ENCODE measurements at regions not wholly inside any gene's neighbourhood (a gene's known extent, or its start where the extent isn't known, plus 50 kb on each side); places are given as distances from the start of the nearest gene placed in this dataset.

GRCh38 chr2:51888120-51888519 lies 856.2 kb upstream of the NRXN1 start:
- DNase-seq, result no peak
- no CpG with 5 or more reads among the region's 1 CpG for WGBS (ENCODE audit: insufficient coverage)
- Histone ChIP-seq H3K4me1 (ENCODE audit: control extremely low read depth in 1 of 4, control insufficient read depth in 4 of 4, insufficient read depth in 4 of 4, low read length in 3 of 4) (no peaks in the 10 kb centered on the region), H3K27me3 (replicated peaks in 2 of 5; ENCODE audit: control insufficient read depth in 4 of 5, insufficient read depth in 5 of 5, low read length in 4 of 5) (no peaks in the 10 kb centered on the region), H3K36me3 (ENCODE audit: control insufficient read depth in 4 of 4, insufficient read depth in 4 of 4, low read length in 3 of 4) (no peaks in the 10 kb centered on the region), H3K4me3 (ENCODE audit: control insufficient read depth in 1 of 7, extremely low read depth in 1 of 7, insufficient read depth in 4 of 7, low read depth in 2 of 7, low read length in 6 of 7) (no peak overlapping the region), H3K27ac (ENCODE audit: insufficient read depth in 1 of 2, low read depth in 1 of 2, low read length in 2 of 2, poor library complexity in 1 of 2, severe bottlenecking in 2 of 2) (no peak overlapping the region), H3K9me3 (ENCODE audit: control extremely low read depth in 1 of 5, control insufficient read depth in 4 of 5, insufficient read depth in 2 of 5, low read depth in 1 of 5, low read length in 4 of 5) (peaks cover 0 to 3% (median 0%) of the 10 kb centered on the region in 5 experiments)
- ChIA-PET CTCF (no interaction called here), POLR2A (no interaction called here)

GRCh38 chr2:51881673-51882072 lies 849.7 kb upstream of the NRXN1 start:
- H3K4me3 ChIP-seq (ENCODE audit: control insufficient read depth in 1 of 7, extremely low read depth in 1 of 7, insufficient read depth in 4 of 7, low read depth in 2 of 7, low read length in 6 of 7), result no peak overlapping the region
- no peak for DNase-seq
- 89% methylated on average over 3 of the region's 3 CpGs for WGBS (ENCODE audit: insufficient coverage)
- no peaks in the 10 kb centered on the region for H3K4me1 ChIP-seq (ENCODE audit: control extremely low read depth in 1 of 4, control insufficient read depth in 4 of 4, insufficient read depth in 4 of 4, low read length in 3 of 4)
- H3K36me3 ChIP-seq (ENCODE audit: control insufficient read depth in 4 of 4, insufficient read depth in 4 of 4, low read length in 3 of 4), result no peaks in the 10 kb centered on the region
- peaks cover 0 to 4% (median 0%) of the 10 kb centered on the region in 5 experiments for H3K9me3 ChIP-seq (ENCODE audit: control extremely low read depth in 1 of 5, control insufficient read depth in 4 of 5, insufficient read depth in 2 of 5, low read depth in 1 of 5, low read length in 4 of 5)
- ChIA-PET POLR2A (no interaction called here), CTCF (no interaction called here)
- no peaks in the 10 kb centered on the region for H3K27me3 ChIP-seq (replicated peaks in 2 of 5; ENCODE audit: control insufficient read depth in 4 of 5, insufficient read depth in 5 of 5, low read length in 4 of 5)
- H3K27ac ChIP-seq (ENCODE audit: insufficient read depth in 1 of 2, low read depth in 1 of 2, low read length in 2 of 2, poor library complexity in 1 of 2, severe bottlenecking in 2 of 2), result no peak overlapping the region

GRCh38 chr2:51880153-51880552 lies 848.2 kb upstream of the NRXN1 start:
- CTCF ChIA-PET, result no interaction called here
- POLR2A ChIA-PET, result no interaction called here

GRCh38 chr2:51866361-51866760 lies 834.4 kb upstream of the NRXN1 start:
- Histone ChIP-seq H3K27ac (ENCODE audit: insufficient read depth in 1 of 2, low read depth in 1 of 2, low read length in 2 of 2, poor library complexity in 1 of 2, severe bottlenecking in 2 of 2) (no peak overlapping the region), H3K27me3 (replicated peaks in 2 of 5; ENCODE audit: control insufficient read depth in 4 of 5, insufficient read depth in 5 of 5, low read length in 4 of 5) (no peaks in the 10 kb centered on the region), H3K4me3 (ENCODE audit: control insufficient read depth in 1 of 7, extremely low read depth in 1 of 7, insufficient read depth in 4 of 7, low read depth in 2 of 7, low read length in 6 of 7) (no peak overlapping the region), H3K4me1 (ENCODE audit: control extremely low read depth in 1 of 4, control insufficient read depth in 4 of 4, insufficient read depth in 4 of 4, low read length in 3 of 4) (no peaks in the 10 kb centered on the region), H3K36me3 (ENCODE audit: control insufficient read depth in 4 of 4, insufficient read depth in 4 of 4, low read length in 3 of 4) (no peaks in the 10 kb centered on the region), H3K9me3 (ENCODE audit: control extremely low read depth in 1 of 5, control insufficient read depth in 4 of 5, insufficient read depth in 2 of 5, low read depth in 1 of 5, low read length in 4 of 5) (no peaks in the 10 kb centered on the region)
- ChIA-PET POLR2A (no interaction called here), CTCF (no interaction called here)
- no CpG with 5 or more reads among the region's 2 CpGs for WGBS (ENCODE audit: insufficient coverage)
- DNase-seq, result no peak

More at GRCh38 chr2:51880153-51880552, 848.2 kb upstream of the NRXN1 start:
- DNase-seq, result no peak
- Histone ChIP-seq H3K27me3 (replicated peaks in 2 of 5; ENCODE audit: control insufficient read depth in 4 of 5, insufficient read depth in 5 of 5, low read length in 4 of 5) (no peaks in the 10 kb centered on the region), H3K27ac (ENCODE audit: insufficient read depth in 1 of 2, low read depth in 1 of 2, low read length in 2 of 2, poor library complexity in 1 of 2, severe bottlenecking in 2 of 2) (no peak overlapping the region), H3K4me3 (ENCODE audit: control insufficient read depth in 1 of 7, extremely low read depth in 1 of 7, insufficient read depth in 4 of 7, low read depth in 2 of 7, low read length in 6 of 7) (no peak overlapping the region), H3K9me3 (ENCODE audit: control extremely low read depth in 1 of 5, control insufficient read depth in 4 of 5, insufficient read depth in 2 of 5, low read depth in 1 of 5, low read length in 4 of 5) (peaks cover 0 to 6% (median 3%) of the 10 kb centered on the region in 5 experiments), H3K36me3 (ENCODE audit: control insufficient read depth in 4 of 4, insufficient read depth in 4 of 4, low read length in 3 of 4) (no peaks in the 10 kb centered on the region), H3K4me1 (ENCODE audit: control extremely low read depth in 1 of 4, control insufficient read depth in 4 of 4, insufficient read depth in 4 of 4, low read length in 3 of 4) (no peaks in the 10 kb centered on the region)
- WGBS (ENCODE audit: insufficient coverage), result 100% methylated on average over 1 of the region's 1 CpG

- no peaks in the 10 kb centered on the region for H3K4me1 ChIP-seq (ENCODE audit: control extremely low read depth in 1 of 4, control insufficient read depth in 4 of 4, insufficient read depth in 4 of 4, low read length in 3 of 4)
- H3K4me3 ChIP-seq (ENCODE audit: control insufficient read depth in 1 of 7, extremely low read depth in 1 of 7, insufficient read depth in 4 of 7, low read depth in 2 of 7, low read length in 6 of 7), result no peak overlapping the region
- no CpG with 5 or more reads among the region's 1 CpG for WGBS (ENCODE audit: insufficient coverage)
- no peak for DNase-seq
- H3K27me3 ChIP-seq (replicated peaks in 2 of 5; ENCODE audit: control insufficient read depth in 4 of 5, insufficient read depth in 5 of 5, low read length in 4 of 5), result no peaks in the 10 kb centered on the region
- no peak overlapping the region for H3K27ac ChIP-seq (ENCODE audit: insufficient read depth in 1 of 2, low read depth in 1 of 2, low read length in 2 of 2, poor library complexity in 1 of 2, severe bottlenecking in 2 of 2)
- peaks cover 0 to 1% (median 0%) of the 10 kb centered on the region in 5 experiments for H3K9me3 ChIP-seq (ENCODE audit: control extremely low read depth in 1 of 5, control insufficient read depth in 4 of 5, insufficient read depth in 2 of 5, low read depth in 1 of 5, low read length in 4 of 5)
- POLR2A ChIA-PET, result no interaction called here
- CTCF ChIA-PET, result no interaction called here
- no peaks in the 10 kb centered on the region for H3K36me3 ChIP-seq (ENCODE audit: control insufficient read depth in 4 of 4, insufficient read depth in 4 of 4, low read length in 3 of 4)
Measured at GRCh38 chr2:51859260-51859659, 827.3 kb upstream of the NRXN1 start.

- H3K9me3 ChIP-seq (ENCODE audit: control extremely low read depth in 1 of 5, control insufficient read depth in 4 of 5, insufficient read depth in 2 of 5, low read depth in 1 of 5, low read length in 4 of 5), result peaks cover 0 to 1% (median 0%) of the 10 kb centered on the region in 5 experiments
- no peaks in the 10 kb centered on the region for H3K36me3 ChIP-seq (ENCODE audit: control insufficient read depth in 4 of 4, insufficient read depth in 4 of 4, low read length in 3 of 4)
- DNase-seq, result no peak
- WGBS (ENCODE audit: insufficient coverage), result no CpG with 5 or more reads among the region's 1 CpG
- no peaks in the 10 kb centered on the region for H3K27me3 ChIP-seq (replicated peaks in 2 of 5; ENCODE audit: control insufficient read depth in 4 of 5, insufficient read depth in 5 of 5, low read length in 4 of 5)
- H3K27ac ChIP-seq (ENCODE audit: insufficient read depth in 1 of 2, low read depth in 1 of 2, low read length in 2 of 2, poor library complexity in 1 of 2, severe bottlenecking in 2 of 2), result no peak overlapping the region
- ChIA-PET POLR2A (no interaction called here), CTCF (no interaction called here)
- H3K4me3 ChIP-seq (ENCODE audit: control insufficient read depth in 1 of 7, extremely low read depth in 1 of 7, insufficient read depth in 4 of 7, low read depth in 2 of 7, low read length in 6 of 7), result no peak overlapping the region
- no peaks in the 10 kb centered on the region for H3K4me1 ChIP-seq (ENCODE audit: control extremely low read depth in 1 of 4, control insufficient read depth in 4 of 4, insufficient read depth in 4 of 4, low read length in 3 of 4)
Measured at GRCh38 chr2:51855683-51856082, 823.8 kb upstream of the NRXN1 start.

- POLR2A ChIA-PET, result no interaction called here
- no peak for DNase-seq
- Histone ChIP-seq H3K4me3 (ENCODE audit: control insufficient read depth in 1 of 7, extremely low read depth in 1 of 7, insufficient read depth in 4 of 7, low read depth in 2 of 7, low read length in 6 of 7) (no peak overlapping the region), H3K4me1 (ENCODE audit: control extremely low read depth in 1 of 4, control insufficient read depth in 4 of 4, insufficient read depth in 4 of 4, low read length in 3 of 4) (no peaks in the 10 kb centered on the region), H3K9me3 (ENCODE audit: control extremely low read depth in 1 of 5, control insufficient read depth in 4 of 5, insufficient read depth in 2 of 5, low read depth in 1 of 5, low read length in 4 of 5) (no peaks in the 10 kb centered on the region), H3K27ac (ENCODE audit: insufficient read depth in 1 of 2, low read depth in 1 of 2, low read length in 2 of 2, poor library complexity in 1 of 2, severe bottlenecking in 2 of 2) (no peak overlapping the region), H3K27me3 (replicated peaks in 2 of 5; ENCODE audit: control insufficient read depth in 4 of 5, insufficient read depth in 5 of 5, low read length in 4 of 5) (no peaks in the 10 kb centered on the region), H3K36me3 (ENCODE audit: control insufficient read depth in 4 of 4, insufficient read depth in 4 of 4, low read length in 3 of 4) (no peaks in the 10 kb centered on the region)
- CTCF ChIA-PET, result no interaction called here
Measured at GRCh38 chr2:51846796-51847195, 814.9 kb upstream of the NRXN1 start.

- H3K9me3 ChIP-seq (ENCODE audit: control extremely low read depth in 1 of 5, control insufficient read depth in 4 of 5, insufficient read depth in 2 of 5, low read depth in 1 of 5, low read length in 4 of 5), result no peaks in the 10 kb centered on the region
- ChIA-PET POLR2A (no interaction called here), CTCF (no interaction called here)
- H3K27me3 ChIP-seq (replicated peaks in 2 of 5; ENCODE audit: control insufficient read depth in 4 of 5, insufficient read depth in 5 of 5, low read length in 4 of 5), result no peaks in the 10 kb centered on the region
- DNase-seq, result no peak
- H3K27ac ChIP-seq (ENCODE audit: insufficient read depth in 1 of 2, low read depth in 1 of 2, low read length in 2 of 2, poor library complexity in 1 of 2, severe bottlenecking in 2 of 2), result no peak overlapping the region
- H3K4me1 ChIP-seq (ENCODE audit: control extremely low read depth in 1 of 4, control insufficient read depth in 4 of 4, insufficient read depth in 4 of 4, low read length in 3 of 4), result no peaks in the 10 kb centered on the region
- no peak overlapping the region for H3K4me3 ChIP-seq (ENCODE audit: control insufficient read depth in 1 of 7, extremely low read depth in 1 of 7, insufficient read depth in 4 of 7, low read depth in 2 of 7, low read length in 6 of 7)
- no peaks in the 10 kb centered on the region for H3K36me3 ChIP-seq (ENCODE audit: control insufficient read depth in 4 of 4, insufficient read depth in 4 of 4, low read length in 3 of 4)
Measured at GRCh38 chr2:51846018-51846417, 814.1 kb upstream of the NRXN1 start.

Measured in common myeloid progenitor, CD34-positive (primary cell).